DOHH2 (cell line): ENCODE measurements at regions not wholly inside any gene's neighbourhood (a gene's known extent, or its start where the extent isn't known, plus 50 kb on each side); places are given as distances from the start of the nearest gene placed in this dataset.

Experiments used
- EZH2phosphoT487 ChIP-seq: fragments of 200-600 bp; sonication (generic); IDR thresholded peaks from 2 replicates; pipeline ENCODE4 v1.6.1; 2017; ENCODE audit warnings: borderline replicate concordance, mild to moderate bottlenecking, antibody characterized with exemption, low read length, moderate library complexity, mixed read lengths
- TF ChIP-seq, protein P1 (sequence below): fragments of 200-600 bp; sonication (generic); IDR thresholded peaks from one replicate; pipeline ENCODE4 v1.5.1; 2014; ENCODE audit warnings: antibody characterized with exemption, mild to moderate bottlenecking, low read depth, low read length; ENCODE audit not compliant: poor library complexity, severe bottlenecking

DNA sequence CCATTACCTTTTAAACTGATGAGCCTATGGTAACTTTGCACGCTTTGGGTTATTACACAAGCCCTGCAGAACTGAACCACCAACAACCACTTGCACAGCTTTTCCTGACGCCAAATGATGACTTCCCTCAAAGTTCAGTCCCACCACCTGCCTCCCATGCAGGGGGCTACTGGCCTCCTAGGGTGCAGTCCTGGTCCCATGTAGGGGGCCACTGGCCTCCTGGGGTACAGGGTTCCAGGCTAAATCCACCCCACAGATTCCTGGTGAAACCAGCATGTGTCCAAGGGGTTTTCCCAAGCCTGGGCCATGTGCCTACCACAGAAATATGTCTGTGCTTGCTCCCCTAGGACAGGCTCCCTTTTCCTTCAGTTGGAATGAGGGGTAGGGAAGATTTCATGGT lies 73.4 kb upstream of the ZNF678 start:
- TF ChIP-seq, protein P1, sequence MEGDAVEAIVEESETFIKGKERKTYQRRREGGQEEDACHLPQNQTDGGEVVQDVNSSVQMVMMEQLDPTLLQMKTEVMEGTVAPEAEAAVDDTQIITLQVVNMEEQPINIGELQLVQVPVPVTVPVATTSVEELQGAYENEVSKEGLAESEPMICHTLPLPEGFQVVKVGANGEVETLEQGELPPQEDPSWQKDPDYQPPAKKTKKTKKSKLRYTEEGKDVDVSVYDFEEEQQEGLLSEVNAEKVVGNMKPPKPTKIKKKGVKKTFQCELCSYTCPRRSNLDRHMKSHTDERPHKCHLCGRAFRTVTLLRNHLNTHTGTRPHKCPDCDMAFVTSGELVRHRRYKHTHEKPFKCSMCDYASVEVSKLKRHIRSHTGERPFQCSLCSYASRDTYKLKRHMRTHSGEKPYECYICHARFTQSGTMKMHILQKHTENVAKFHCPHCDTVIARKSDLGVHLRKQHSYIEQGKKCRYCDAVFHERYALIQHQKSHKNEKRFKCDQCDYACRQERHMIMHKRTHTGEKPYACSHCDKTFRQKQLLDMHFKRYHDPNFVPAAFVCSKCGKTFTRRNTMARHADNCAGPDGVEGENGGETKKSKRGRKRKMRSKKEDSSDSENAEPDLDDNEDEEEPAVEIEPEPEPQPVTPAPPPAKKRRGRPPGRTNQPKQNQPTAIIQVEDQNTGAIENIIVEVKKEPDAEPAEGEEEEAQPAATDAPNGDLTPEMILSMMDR = no peak
- TF ChIP-seq EZH2phosphoT487 = no peak
